Stimulated activated CD4-positive, alpha-beta T cell treated with anti-CD3 and anti-CD28 coated beads, Interleukin-4, amount 100 ng/mL, for 1 hour (primary cell): ENCODE measurements at regions not wholly inside any gene's neighbourhood (a gene's known extent, or its start where the extent isn't known, plus 50 kb on each side); places are given as distances from the start of the nearest gene placed in this dataset.
"Not testable (repeated sequence)": the region's sequence is repeated elsewhere in the genome, so short reads cannot be mapped to it uniquely, and the experiment has no call there.

Source experiments
- DNase-seq: peaks from one replicate; pipeline ENCODE4 v3.0.0-alpha.2; 2020

DNA sequence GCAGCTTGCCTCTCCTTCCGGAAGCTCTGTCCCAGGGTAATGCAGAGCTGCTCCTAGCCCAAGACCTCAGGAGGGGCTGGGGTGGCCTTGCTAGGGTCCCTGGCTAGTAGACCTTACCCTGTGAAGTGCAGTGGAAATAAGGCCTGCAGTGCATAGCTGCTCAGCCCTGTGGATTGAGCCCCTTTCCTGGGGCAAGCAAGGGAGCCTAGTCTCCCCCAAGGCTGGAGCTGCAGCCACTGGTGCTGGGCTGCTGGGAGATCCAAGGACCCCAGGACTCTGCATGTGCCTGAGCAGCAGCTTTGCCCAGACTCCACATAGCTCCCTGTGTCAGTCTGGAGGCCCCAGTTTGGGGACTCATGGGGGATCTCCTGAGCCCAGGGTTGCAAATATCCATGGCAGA, 57.9 kb downstream of the FANCF start:
- DNase-seq, result no peak

GRCh38 chr11:22566293-22566692, 59.3 kb downstream of the FANCF start:
- no peak for DNase-seq

- no peak for DNase-seq
Measured at GRCh38 chr11:22561283-22561682, 64.3 kb downstream of the FANCF start.

DNA sequence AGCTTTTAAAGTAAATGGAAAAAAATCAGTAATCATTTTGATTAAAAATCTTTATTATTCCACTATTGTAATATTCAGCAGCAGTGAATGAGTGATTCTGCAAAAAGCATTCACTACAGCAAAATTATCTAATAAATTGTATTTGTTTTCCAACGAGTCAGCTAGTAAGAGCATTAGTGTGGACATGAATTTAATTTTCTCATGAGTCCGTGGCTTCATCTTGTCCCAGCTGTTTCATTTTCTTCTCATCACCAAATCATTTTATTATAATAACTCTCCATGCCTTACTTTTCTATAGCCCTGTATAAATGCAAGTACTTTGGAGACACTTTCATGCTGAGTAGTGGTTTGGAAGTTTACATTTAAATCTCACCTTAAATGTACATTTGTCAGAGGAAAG, 66.2 kb downstream of the FANCF start:
- no peak for DNase-seq

- DNase-seq, result no peak
Measured at GRCh38 chr11:22558664-22559063, 67.0 kb downstream of the FANCF start.

DNA sequence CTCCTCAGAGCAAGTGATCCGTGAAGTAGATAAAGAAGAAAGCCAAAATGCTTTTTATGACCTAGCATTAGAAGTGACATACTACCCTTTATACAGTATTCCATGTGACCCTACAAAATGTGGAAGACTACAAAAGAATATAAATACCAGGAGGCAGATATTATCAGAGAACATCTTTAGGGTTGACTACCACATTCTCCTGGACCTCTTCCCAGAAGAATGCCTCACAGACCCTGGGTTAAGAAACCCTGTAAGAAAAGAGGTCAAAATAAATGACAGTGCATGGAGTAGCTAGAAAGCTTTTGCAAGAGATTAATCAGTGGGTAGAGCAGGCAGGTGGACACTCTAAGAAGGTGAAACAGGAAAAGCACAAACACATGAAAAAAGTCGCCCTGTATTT, 69.2 kb downstream of the FANCF start:
- no peak for DNase-seq

DNA sequence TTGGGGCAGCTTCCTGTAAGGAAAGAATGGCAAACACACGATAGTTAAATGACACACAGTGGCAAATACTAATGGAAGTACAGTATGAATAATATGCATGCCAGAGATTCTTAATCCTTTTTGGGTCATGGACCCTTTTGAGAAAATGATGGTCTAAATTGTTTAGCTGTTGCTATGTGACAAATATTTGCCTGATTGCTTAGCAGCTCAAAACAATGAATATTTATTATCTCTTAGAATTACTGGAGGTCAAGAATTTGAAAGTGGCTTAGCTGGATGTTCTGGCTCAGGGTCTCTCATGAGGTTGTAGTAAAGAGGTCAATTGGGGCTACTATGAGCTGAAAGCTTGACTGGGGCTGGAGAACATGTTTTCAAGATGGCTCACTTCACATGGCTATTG, 69.7 kb downstream of the FANCF start:
- DNase-seq, result no peak

GRCh38 chr11:22554221-22554620, 71.4 kb downstream of the FANCF start:
- DNase-seq, result no peak

- DNase-seq, result no peak
Measured at GRCh38 chr11:22552885-22553284, 72.7 kb downstream of the FANCF start.

DNA sequence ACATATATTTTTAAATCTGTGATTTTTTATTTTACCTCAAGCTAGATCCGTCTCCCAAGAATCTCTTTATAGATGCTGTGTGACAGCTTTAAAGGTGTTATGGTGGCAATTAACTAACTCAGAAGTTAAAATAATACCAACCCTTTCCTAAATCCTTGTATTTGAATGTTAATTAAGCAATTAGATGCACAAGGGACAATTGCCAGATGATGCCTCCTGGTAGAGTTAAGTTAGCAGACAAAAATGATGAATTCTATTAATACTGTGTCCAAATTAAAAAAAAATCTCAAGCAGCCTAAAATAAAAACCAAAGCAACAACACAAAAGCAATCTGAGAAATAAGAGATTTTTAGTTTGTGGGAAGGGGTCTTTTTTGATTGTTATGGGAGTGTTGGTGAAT, 78.9 kb downstream of the FANCF start:
- no peak for DNase-seq

GRCh38 chr11:22543261-22543660, 82.4 kb downstream of the FANCF start:
- no peak for DNase-seq

DNA sequence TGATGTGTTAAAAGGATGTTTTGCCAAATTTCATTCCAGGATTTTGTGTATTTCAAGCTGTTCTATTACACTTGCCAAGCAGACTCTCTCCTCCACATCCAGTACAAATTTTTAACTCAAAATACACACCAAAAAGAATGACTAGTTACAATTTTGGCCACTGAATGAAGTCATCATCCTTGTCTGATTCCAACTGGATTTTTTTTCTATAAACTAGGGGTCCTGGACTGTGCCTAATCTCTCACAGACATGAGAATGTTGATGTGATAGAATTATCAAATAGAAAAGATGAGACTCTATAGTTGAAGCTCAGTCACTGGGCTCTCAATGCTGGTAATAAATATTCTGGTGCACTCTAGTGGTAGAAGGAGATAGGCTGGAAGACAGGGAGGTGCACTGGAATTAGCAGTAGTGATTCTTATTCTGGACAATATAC, 85.8 kb downstream of the FANCF start:
- DNase-seq, result no peak

DNA sequence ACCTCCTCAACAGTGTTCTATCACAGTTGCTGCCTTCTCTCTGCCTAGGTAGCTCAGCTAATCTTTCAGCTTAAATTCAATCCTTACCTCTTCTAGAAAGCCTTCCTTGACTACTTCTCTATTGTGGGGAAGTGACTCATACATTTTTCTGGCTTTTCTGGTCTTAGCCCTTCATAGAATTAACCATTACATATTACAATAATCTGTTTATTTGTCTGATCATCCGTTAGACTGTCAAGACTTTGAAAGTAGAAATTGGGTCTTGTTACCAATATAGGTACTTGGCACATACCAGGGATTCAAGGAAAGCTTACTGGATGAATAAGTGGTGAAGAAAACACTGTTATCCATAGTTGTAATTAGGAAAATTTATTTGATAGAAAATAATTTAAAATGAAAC, 89.6 kb downstream of the FANCF start:
- DNase-seq, result no peak

DNA sequence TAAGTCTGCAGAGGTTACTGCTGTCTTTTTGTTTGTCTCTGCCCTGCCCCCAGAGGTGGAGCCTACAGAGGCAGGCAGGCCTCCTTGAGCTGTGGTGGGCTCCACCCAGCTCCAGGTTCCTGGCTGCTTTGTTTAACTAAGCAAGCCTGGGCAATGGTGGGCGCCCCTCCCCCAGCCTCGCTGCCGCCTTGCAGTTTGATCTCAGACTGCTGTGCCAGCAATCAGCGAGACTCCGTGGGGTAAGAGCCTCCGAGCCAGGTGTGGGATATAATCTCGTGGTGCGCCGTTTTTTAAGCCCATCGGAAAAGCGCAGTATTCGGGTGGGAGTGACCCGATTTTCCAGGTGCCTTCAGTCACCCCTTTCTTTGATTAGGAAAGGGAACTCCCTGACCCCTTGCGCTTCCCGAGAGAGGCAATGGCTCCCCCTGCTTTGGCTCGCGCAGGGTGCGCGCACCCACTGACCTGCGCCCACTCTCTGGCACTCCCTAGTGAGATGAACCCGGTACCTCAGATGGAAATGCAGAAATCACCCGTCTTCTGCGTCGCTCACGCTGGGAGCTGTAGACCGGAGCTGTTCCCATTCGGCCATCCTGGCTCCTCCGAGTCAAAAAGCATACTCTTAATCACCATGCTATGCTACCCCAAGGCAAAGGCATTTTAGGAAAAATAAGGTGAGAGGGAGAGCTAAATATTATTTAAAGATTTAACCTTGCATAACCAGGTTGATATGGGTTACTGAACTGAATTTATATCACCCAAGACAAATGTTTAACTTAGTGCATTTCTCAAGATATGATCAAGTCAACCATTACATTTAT, 96.8 kb downstream of the FANCF start:
- not testable (repeated sequence) for DNase-seq

DNA sequence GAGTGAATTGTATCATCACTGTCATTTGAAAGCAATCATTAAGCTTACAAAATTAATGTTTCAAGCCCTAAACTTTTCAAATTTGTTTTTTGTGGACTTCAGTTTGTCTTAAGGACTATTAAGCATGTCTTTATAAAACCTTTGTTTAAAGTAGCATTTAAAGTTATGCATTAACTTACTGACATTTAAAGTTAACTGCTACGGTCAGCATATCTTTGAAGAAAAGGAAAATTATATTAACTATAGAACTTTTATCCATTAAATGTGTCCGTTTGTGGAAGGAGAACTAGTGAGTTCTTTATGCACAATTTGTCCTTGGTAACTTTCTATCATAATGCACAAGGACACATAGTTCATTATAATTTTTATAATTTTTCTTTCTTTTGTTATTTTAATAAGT, 103.4 kb downstream of the FANCF start:
- DNase-seq, result no peak

GRCh38 chr11:22521226-22521625, 104.4 kb downstream of the FANCF start:
- DNase-seq, result no peak

DNA sequence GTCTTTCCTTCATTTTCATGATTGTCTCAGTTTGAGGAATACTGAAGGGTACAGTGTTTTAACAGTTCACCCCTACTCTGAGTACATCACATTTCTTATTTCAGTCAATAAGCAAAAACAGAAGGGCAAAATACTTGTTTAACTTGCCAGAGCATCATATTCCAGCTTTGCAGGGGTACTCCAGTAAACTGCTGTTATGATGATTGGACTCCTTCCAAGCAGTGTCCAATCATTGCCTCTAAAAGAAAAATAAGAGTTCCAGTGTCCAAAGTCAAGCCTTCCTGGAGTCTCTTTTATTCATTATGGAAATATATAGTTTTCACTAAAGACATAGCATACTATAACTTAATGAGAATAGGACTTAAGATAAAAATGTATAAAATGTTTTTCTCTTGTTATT, 105.1 kb downstream of the FANCF start:
- DNase-seq, result no peak

DNA sequence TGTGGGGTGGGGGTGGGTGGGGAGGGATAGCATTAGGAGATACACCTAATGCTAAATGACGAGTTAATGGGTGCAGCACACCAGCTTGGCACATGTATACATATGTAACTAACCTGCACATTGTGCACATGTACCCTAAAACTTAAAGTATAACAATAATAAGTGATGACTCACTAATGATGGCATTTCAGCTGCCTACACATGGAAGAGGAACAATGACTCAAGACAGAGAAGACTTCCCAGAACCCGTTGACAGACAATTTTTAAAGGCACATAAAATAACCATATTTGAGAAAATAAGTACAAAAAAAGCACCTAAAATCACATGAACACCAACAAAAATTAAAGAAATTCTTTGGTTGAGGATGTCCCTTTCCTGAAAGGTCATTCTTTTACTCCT, 107.3 kb downstream of the FANCF start:
- not testable (repeated sequence) for DNase-seq

DNA sequence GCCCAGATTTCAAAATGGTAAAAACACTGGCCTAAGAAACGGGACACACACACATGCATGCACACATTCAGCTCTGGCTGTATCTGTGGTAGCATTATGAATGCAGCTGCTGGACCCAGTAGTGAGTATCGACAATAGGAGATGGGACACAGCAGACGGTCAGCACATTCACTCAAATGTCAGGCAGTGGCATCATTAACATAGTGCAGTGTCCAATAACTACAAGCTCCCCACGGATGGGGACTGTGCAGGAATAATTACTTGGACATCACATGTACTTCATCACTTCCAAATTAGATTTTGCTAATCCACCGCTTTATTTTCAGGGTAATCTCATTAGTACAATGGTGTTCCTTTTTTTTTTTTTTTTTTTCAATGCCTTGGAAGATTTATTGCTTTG, 109.5 kb downstream of the FANCF start:
- DNase-seq, result no peak

GRCh38 chr11:22512457-22512856, 113.2 kb downstream of the FANCF start:
- DNase-seq, result no peak

GRCh38 chr11:22510741-22511140, 114.9 kb downstream of the FANCF start:
- no peak for DNase-seq

DNA sequence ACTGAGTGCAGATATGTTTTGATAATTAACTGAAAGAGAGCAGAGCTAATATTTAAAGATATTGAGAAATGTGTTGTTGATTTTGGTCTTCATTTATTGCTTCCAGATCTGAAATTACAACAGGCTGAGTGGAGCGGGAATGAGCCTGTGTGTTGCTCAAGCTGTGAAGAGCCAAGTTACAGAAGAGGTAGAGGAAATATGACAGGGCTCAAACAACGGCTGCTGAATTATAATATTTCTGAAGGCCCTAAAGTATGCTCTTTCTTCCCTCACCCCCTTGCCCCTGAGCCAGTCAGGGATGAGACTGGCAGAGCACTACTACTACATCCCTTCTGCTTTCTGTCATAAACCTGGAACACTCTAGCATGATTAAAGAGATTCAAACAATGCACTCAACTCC, 115.6 kb downstream of the FANCF start:
- no peak for DNase-seq

DNA sequence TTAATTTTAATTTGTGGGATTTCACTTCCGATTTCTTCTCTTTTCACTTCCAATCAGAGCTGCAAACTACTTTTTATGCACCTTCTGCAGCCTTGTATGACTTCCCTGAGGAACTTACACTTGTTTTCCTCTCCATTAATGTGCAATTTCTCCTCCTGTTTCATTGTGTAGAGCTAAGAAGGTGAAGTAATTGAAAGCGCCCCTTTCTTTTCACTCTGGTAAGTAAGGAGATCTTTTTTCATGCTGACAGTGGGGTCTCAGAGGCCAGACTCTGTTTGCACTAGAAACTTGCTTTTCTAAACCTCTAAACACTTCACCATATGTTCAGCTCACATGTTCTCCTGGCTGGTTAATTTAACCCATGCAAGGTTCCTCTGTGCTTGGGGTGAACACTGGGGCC, 117.0 kb downstream of the FANCF start:
- DNase-seq, result no peak

DNA sequence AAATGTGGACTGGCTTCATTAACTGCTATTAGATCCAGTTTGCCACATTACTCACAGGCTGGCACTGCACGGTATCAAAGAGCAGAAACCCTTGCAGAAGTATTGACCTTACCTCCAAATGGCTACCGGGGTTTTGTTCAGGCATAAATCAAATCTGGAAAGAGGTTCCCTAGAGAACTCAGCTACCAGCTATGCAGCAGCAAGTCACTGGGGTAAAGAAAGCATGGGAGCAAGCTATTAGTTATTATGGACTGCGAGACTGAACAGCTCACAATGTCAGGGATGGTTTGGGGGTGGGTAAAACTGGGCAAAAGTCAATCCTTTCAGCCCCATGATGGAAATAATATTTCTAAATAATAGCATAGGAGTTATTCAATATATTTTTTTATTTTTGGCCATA, 128.1 kb downstream of the FANCF start:
- no peak for DNase-seq

DNA sequence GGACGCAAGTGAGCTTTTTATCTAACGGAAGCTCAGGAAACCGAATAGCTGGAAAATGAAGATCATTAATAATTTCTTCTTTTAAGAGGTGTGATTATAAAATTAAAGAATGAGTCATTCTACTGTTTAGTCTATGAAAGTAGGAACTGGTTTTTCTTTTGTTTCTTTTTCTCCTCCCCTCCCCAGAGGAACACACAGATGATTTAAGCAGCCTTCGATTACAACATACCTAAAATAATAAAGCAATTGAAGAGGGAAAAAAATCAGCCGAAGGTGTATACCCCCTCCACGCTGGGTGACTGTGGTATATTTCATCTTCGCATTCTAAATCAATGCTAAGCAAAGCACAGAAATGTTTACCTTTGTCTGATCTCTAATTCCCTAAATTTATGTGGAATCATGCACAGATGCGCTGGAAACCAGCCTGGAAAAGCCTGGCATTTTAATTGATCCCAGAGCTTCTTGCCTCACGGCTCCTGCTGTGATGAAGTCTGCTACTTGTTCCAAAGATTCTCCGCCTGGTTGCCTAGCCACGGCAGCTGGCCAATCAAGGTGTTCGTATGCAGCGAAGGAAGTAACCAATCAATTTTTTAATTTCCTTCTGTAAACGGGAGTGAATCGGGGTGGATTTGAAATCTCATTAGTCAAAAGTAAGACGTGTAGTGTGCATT, 133.9 kb downstream of the FANCF start:
- DNase-seq, result no peak
